ENCODE measurements at regions not wholly inside any gene's neighbourhood (a gene's known extent, or its start where the extent isn't known, plus 50 kb on each side); places are given as distances from the start of the nearest gene placed in this dataset.
"Not testable (repeated sequence)": the region's sequence is repeated elsewhere in the genome, so short reads cannot be mapped to it uniquely, and the experiment has no call there.

DNA sequence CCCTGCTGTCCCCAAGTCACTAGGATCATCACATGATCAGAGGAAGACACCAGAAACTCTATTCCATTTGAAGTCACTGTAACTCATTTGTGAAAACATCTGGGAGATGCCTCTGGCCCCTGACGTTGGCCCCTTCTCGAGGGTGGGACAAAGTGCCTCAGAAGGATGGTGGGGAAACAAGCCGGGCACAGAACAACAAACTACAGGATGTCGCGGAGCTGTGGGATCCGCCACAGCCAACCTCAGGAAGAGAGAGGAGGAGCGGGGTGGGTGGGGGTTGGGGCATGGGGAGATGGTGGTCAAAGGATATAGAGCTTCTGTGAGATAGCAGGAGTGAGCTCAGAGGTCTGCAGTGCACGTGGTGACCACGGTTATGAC lies 265.6 kb upstream of the TCERG1L start:
- H3K4me3 ChIP-seq (ENCODE audit: control insufficient read depth, low read depth, low read length) = no peak overlapping the region
- DNase-seq (ENCODE audit: low read depth) = no peak
- TF ChIP-seq, protein P1, sequence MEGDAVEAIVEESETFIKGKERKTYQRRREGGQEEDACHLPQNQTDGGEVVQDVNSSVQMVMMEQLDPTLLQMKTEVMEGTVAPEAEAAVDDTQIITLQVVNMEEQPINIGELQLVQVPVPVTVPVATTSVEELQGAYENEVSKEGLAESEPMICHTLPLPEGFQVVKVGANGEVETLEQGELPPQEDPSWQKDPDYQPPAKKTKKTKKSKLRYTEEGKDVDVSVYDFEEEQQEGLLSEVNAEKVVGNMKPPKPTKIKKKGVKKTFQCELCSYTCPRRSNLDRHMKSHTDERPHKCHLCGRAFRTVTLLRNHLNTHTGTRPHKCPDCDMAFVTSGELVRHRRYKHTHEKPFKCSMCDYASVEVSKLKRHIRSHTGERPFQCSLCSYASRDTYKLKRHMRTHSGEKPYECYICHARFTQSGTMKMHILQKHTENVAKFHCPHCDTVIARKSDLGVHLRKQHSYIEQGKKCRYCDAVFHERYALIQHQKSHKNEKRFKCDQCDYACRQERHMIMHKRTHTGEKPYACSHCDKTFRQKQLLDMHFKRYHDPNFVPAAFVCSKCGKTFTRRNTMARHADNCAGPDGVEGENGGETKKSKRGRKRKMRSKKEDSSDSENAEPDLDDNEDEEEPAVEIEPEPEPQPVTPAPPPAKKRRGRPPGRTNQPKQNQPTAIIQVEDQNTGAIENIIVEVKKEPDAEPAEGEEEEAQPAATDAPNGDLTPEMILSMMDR (IDR thresholded peaks at IDR 0.05; ENCODE audit: control insufficient read depth, insufficient read depth, low read depth, low read length, missing control alignments) = no peak

DNA sequence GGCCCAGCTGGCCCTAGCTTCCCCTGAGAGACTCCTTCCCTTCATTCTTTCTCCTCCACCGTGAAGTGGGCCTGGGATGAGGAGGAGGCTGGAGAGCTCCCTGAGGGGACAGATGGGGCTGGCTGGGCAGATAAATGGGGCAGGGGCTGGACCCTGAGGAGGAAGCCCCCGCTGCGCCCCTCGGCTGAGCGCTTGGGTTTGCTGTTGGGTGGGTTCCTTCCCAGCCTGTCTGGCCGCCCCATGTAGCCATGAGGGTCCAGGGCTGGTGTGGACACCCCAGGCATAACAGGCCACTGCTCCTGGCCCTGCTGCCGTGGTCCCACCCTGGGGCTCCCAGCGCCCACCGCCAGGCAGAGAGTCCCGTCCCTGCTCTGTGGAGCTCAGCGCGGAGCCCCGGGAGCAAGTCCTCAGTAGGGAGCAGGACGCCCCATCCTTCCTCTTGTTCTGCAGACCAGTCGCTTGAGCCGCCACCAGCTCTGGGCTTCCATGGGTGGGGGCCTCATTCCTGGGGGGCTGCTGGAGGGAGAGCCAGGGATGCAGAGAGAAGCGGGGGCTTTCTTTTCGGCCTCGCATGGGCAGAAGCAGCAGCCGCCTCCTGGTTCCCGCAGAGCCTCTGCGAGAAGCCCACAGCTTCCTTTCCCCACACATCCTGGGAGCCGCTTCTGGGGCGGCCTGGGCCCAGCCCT lies 266.4 kb upstream of the TCERG1L start:
- no peak overlapping the region for H3K4me3 ChIP-seq (ENCODE audit: control insufficient read depth, low read depth, low read length)
- no peak for DNase-seq (ENCODE audit: low read depth)
- TF ChIP-seq, protein P1 (IDR thresholded peaks at IDR 0.05; ENCODE audit: control insufficient read depth, insufficient read depth, low read depth, low read length, missing control alignments) = no peak

DNA sequence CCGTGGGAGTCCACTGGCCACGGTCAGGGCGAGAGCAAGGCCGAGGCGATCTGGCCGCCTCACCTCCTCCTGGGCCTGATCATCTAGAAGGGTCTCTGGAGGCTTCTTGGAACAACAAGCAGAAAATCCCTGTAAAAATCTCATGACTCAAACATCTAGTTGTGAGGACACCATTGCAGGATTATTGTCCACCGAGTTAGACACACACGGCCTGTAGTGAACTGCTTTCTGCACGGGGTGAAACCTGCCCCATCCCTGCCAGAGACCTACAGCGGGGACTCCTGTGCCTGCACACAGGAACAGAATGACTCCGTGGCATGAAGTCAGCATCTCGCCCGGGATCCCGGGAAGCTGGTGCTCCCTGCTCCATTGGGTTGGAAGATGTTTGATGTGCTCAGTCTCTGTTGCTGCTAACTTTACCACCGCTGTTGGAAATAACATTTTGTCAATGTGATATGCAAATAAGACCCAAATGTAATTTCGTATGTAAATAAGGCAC lies 267.0 kb upstream of the TCERG1L start:
- no peak overlapping the region for H3K4me3 ChIP-seq (ENCODE audit: control insufficient read depth, low read depth, low read length)
- DNase-seq (ENCODE audit: low read depth) = no peak

GRCh38 chr10:131579251-131580071 lies 267.9 kb upstream of the TCERG1L start:
- no peak overlapping the region for H3K4me3 ChIP-seq (ENCODE audit: control insufficient read depth, low read depth, low read length)
- DNase-seq (ENCODE audit: low read depth) = no peak
- TF ChIP-seq, protein P1 (IDR thresholded peaks at IDR 0.05; ENCODE audit: control insufficient read depth, insufficient read depth, low read depth, low read length, missing control alignments) = no peak

More for the DNA sequence above, 267.0 kb upstream of the TCERG1L start:
- TF ChIP-seq, protein P1 (IDR thresholded peaks at IDR 0.05; ENCODE audit: control insufficient read depth, insufficient read depth, low read depth, low read length, missing control alignments) = no peak

DNA sequence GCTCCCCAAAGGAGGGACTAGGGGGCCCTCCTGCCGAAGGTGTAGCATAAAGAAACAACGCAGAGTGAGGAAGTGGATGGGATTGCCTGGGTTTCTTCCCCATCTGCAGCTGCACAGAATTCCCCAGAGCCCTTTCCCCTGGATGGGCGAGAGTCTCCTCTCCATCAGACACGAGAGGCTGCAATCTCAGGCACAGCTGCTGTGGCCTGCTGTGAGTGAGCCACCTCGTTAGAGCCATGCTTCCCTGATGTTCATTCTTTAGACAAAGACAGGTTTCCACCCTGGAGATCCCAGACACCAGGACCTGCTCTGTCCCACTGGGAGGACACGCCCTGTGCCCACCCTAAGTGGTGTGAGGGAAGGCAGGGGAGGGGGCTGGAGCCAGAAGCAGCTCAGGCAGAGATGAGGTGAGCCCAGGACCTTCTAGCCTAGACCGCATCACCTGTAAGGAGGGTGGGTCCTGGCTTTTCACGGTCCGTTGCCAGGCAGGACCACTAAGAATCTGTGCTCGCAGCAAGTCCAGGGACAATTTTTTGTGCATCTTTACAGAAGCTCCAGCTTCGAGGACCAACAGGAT lies 268.6 kb upstream of the TCERG1L start:
- TF ChIP-seq, protein P1 (IDR thresholded peaks at IDR 0.05; ENCODE audit: control insufficient read depth, insufficient read depth, low read depth, low read length, missing control alignments) = no peak
- H3K4me3 ChIP-seq (ENCODE audit: control insufficient read depth, low read depth, low read length) = no peak overlapping the region
- no peak for DNase-seq (ENCODE audit: low read depth)

DNA sequence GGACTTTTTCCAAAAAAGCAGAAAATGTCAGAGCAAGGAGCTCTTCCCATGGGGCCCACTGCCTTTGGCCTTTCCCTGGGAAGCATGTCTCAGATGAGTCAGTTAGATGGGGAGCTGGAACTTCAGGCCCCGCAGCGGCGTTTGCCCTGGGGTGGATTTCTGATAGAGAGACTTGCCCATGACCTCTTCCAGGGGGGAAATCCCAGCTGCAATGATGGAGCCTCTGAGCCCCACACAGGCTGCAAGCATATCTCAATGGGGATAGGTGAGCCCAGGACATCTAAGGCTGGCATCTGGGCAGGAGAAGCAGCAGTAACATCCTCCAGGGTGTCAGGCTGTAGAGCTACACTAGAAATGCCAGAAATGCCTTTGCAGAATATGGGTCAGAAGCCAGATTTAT lies 269.2 kb upstream of the TCERG1L start:
- DNase-seq (ENCODE audit: low read depth) = no peak
- TF ChIP-seq, protein P1 (IDR thresholded peaks at IDR 0.05; ENCODE audit: control insufficient read depth, insufficient read depth, low read depth, low read length, missing control alignments) = no peak
- no peak overlapping the region for H3K4me3 ChIP-seq (ENCODE audit: control insufficient read depth, low read depth, low read length)

DNA sequence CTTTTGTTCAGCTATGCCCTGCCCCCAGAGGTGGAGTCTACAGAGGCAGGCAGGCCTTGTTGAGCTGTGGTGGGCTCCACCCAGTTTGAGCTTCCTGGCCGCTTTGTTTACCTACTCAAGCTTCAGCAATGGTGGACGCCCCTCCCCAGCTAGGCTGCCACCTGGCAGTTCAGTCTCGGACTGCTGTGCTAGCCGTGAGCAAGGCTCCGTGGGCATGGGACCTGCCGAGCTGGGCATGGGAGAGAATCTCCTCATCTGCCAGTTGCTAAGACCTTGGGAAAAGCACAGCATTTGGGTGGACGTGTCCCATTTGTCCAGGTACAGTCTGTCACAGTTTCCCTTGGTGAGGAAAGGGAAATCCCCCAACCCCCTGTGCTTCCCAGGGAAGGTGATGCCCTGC lies 270.0 kb upstream of the TCERG1L start:
- not testable (repeated sequence) for DNase-seq (ENCODE audit: low read depth); H3K4me3 ChIP-seq (ENCODE audit: control insufficient read depth, low read depth, low read length)

Data from AG09309 (cell line).